Endodermal cell (in vitro differentiated cells): ENCODE measurements at regions not wholly inside any gene's neighbourhood (a gene's known extent, or its start where the extent isn't known, plus 50 kb on each side); places are given as distances from the start of the nearest gene placed in this dataset.

Experiments used
- DNase-seq: peaks from one replicate; pipeline ENCODE4 v3.0.0-alpha.2; 2017
- H3K27ac ChIP-seq: 2 replicates; pipeline ENCODE4 v1.5.1; 2013; ENCODE audit warnings: mild to moderate bottlenecking, low read depth, low read length, moderate library complexity
- H3K27me3 ChIP-seq: 2 replicates; pipeline ENCODE4 v1.6.1; 2013; ENCODE audit warnings: mild to moderate bottlenecking, low read length, moderate library complexity; ENCODE audit not compliant: insufficient read depth, control insufficient read depth, poor library complexity, severe bottlenecking
- H3K36me3 ChIP-seq: 2 replicates; pipeline ENCODE4 v1.7.0; 2013; ENCODE audit warnings: mild to moderate bottlenecking, low read length, moderate library complexity; ENCODE audit not compliant: control insufficient read depth, insufficient read depth
- H3K4me1 ChIP-seq: one replicate; pipeline ENCODE4 v1.7.0; 2013; ENCODE audit warnings: low read length; ENCODE audit not compliant: control insufficient read depth, insufficient read depth
- H3K4me3 ChIP-seq: 2 replicates; pipeline ENCODE4 v1.5.1; 2013; ENCODE audit warnings: mild to moderate bottlenecking, low read length, moderate library complexity
- H3K9ac ChIP-seq: 2 replicates; pipeline ENCODE4 v1.6.1; 2013; ENCODE audit warnings: mild to moderate bottlenecking, low read length, moderate library complexity; ENCODE audit not compliant: poor library complexity, severe bottlenecking; ENCODE audit errors: extremely low read depth
- H3K9me3 ChIP-seq: 2 replicates; pipeline ENCODE4 v1.6.1; 2013; ENCODE audit warnings: mild to moderate bottlenecking, low read length, moderate library complexity; ENCODE audit not compliant: control insufficient read depth
- H3K27ac Mint-ChIP-seq: 2 replicates; pipeline ENCODE4 v1.8.0; 2020; ENCODE audit warnings: mixed read lengths
- H3K27me3 Mint-ChIP-seq: 2 replicates; pipeline ENCODE4 v1.8.0; 2021; ENCODE audit warnings: mild to moderate bottlenecking, mixed read lengths; ENCODE audit not compliant: insufficient read depth
- H3K36me3 Mint-ChIP-seq: 2 replicates; pipeline ENCODE4 v1.8.0; 2020; ENCODE audit warnings: low read depth, mixed read lengths
- H3K4me1 Mint-ChIP-seq: 2 replicates; pipeline ENCODE4 v1.8.0; 2020; ENCODE audit warnings: mixed read lengths
- H3K4me3 Mint-ChIP-seq: 2 replicates; pipeline ENCODE4 v1.8.0; 2020; ENCODE audit warnings: mild to moderate bottlenecking, moderate library complexity, mixed read lengths
- H3K9me3 Mint-ChIP-seq: 2 replicates; pipeline ENCODE4 v1.8.0; 2020; ENCODE audit warnings: mild to moderate bottlenecking, mixed read lengths
- WGBS, 2 experiments: methylation state at CpG; one replicate each; pipeline versions ENCODE4 v1.1.5 to v1.1.7; 2013; ENCODE audit warnings: missing lambda C conversion rate in 2 of 2, mixed read lengths in 1 of 2; ENCODE audit not compliant: insufficient coverage in 1 of 2, insufficient read length in 1 of 2; 5-methylcytosine and 5-hydroxymethylcytosine counted together
- TF ChIP-seq, protein P1 (sequence below): fragments of 200-600 bp; sonication (generic); conservative IDR thresholded peaks from 2 replicates; pipeline ENCODE4 v1.5.0; 2021; ENCODE audit warnings: antibody characterized with exemption, mild to moderate bottlenecking

DNA sequence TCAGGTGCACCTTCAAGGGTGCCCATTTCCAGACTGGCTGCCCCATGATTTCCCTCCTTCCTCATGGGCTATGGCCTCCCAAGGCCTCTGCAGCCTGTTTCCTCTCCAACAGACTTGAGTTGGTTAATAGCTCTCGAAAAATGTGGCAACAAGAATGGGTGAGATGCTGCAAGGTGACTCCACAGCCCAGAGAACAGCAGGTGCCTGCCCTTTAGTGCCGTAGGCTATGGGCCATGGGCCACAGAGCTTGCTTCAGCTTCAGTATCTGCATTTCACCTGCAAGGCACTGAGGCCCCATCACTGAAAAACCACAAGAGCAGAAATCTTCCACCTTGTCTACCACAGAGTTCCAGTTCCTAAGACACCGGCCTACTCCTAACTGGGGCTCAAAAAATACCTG is 122.0 kb downstream of the ETS2 start:
- H3K36me3 ChIP-seq = no peaks in the 10 kb centered on the region
- Mint-ChIP-seq H3K27me3 (peaks cover 8% of the 10 kb centered on the region), H3K4me3 (no peak overlapping the region), H3K36me3 (peaks cover 2% of the 10 kb centered on the region), H3K27ac (no peak overlapping the region), H3K9me3 (peaks cover 18% of the 10 kb centered on the region), H3K4me1 (peaks cover 26% of the 10 kb centered on the region)
- H3K9ac ChIP-seq = no peak overlapping the region
- no peak for DNase-seq
- H3K27ac ChIP-seq = no peak overlapping the region
- H3K9me3 ChIP-seq = peaks cover 18% of the 10 kb centered on the region
- H3K4me1 ChIP-seq = no peaks in the 10 kb centered on the region
- no peaks in the 10 kb centered on the region for H3K27me3 ChIP-seq
- WGBS, 2 experiments = 33 to 76% methylated on average over 1 to 3 of the region's 3 CpGs
- TF ChIP-seq, protein P1, sequence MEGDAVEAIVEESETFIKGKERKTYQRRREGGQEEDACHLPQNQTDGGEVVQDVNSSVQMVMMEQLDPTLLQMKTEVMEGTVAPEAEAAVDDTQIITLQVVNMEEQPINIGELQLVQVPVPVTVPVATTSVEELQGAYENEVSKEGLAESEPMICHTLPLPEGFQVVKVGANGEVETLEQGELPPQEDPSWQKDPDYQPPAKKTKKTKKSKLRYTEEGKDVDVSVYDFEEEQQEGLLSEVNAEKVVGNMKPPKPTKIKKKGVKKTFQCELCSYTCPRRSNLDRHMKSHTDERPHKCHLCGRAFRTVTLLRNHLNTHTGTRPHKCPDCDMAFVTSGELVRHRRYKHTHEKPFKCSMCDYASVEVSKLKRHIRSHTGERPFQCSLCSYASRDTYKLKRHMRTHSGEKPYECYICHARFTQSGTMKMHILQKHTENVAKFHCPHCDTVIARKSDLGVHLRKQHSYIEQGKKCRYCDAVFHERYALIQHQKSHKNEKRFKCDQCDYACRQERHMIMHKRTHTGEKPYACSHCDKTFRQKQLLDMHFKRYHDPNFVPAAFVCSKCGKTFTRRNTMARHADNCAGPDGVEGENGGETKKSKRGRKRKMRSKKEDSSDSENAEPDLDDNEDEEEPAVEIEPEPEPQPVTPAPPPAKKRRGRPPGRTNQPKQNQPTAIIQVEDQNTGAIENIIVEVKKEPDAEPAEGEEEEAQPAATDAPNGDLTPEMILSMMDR = no peak
- H3K4me3 ChIP-seq = no peak overlapping the region

DNA sequence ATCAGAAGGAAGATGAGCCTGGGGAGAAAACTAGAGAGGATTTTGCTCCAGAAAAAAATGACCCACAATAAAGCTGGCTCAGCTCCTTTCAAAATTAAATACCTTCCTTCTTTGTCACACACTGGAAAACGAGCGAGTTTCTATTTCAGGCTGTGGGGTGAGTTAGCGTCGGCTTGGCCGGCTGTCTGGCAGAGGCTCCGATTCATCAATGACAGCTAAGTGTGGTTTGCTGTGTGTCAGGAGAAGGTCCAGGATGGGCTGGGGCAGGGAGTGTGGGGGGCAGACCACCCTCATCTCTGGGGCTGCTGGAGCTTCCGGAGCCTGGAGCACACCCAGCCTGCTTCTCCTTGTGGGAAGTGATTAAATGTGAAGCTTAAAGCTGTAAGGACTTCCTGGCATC is 120.2 kb downstream of the ETS2 start:
- peaks cover 2% of the 10 kb centered on the region for H3K36me3 Mint-ChIP-seq
- no peak overlapping the region for H3K4me3 ChIP-seq
- H3K9ac ChIP-seq = no peak overlapping the region

DNA sequence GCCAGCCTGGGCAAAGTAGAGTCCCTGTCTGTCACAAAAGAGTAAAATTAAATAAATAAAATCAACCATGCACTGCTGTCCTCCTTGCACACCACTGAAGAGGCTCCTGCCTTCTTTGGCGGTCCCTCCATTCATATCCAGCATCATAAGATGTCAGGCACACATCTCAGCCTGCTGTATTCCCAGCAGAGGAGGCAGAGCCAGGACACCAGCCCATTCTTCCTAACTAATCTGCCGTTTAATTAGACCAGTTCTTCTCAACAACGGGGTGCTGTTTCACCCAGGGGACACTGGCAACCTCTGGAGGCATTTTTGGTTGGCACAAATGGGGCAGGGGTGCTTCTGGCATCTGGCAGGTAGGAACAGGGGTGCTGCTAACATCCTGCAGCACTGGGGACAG is 119.7 kb downstream of the ETS2 start:
- no peak for DNase-seq
- peaks cover 2% of the 10 kb centered on the region for H3K36me3 Mint-ChIP-seq
- peaks cover 18% of the 10 kb centered on the region for H3K9me3 Mint-ChIP-seq
- Histone ChIP-seq H3K27ac (no peak overlapping the region), H3K9me3 (peaks cover 26% of the 10 kb centered on the region), H3K36me3 (no peaks in the 10 kb centered on the region), H3K4me3 (no peak overlapping the region), H3K9ac (no peak overlapping the region), H3K27me3 (no peaks in the 10 kb centered on the region), H3K4me1 (peaks cover 3% of the 10 kb centered on the region)
- H3K4me1 Mint-ChIP-seq = peaks cover 21% of the 10 kb centered on the region
- peaks cover 8% of the 10 kb centered on the region for H3K27me3 Mint-ChIP-seq
- TF ChIP-seq, protein P1 = no peak
- H3K4me3 Mint-ChIP-seq = no peak overlapping the region
- WGBS, 2 experiments = 93 to 100% methylated on average over 1 to 3 of the region's 3 CpGs
- H3K27ac Mint-ChIP-seq = no peak overlapping the region

More for the DNA sequence above, 120.2 kb downstream of the ETS2 start:
- peaks cover 21% of the 10 kb centered on the region for H3K4me1 Mint-ChIP-seq
- Histone ChIP-seq H3K4me1 (peaks cover 1% of the 10 kb centered on the region), H3K27me3 (no peaks in the 10 kb centered on the region), H3K36me3 (no peaks in the 10 kb centered on the region), H3K27ac (no peak overlapping the region), H3K9me3 (peaks cover 26% of the 10 kb centered on the region)
- no peak for DNase-seq
- H3K9me3 Mint-ChIP-seq = peaks cover 18% of the 10 kb centered on the region
- H3K27me3 Mint-ChIP-seq = peaks cover 8% of the 10 kb centered on the region
- TF ChIP-seq, protein P1 = no peak
- H3K4me3 Mint-ChIP-seq = no peak overlapping the region
- H3K27ac Mint-ChIP-seq = no peak overlapping the region
- 89% methylated on average over 7 of the region's 7 CpGs; no CpG with 5 or more reads in 1 of the 2 experiments for WGBS, 2 experiments
